ENCODE measurements at regions not wholly inside any gene's neighbourhood (a gene's known extent, or its start where the extent isn't known, plus 50 kb on each side); places are given as distances from the start of the nearest gene placed in this dataset.
"Not testable (repeated sequence)": the region's sequence is repeated elsewhere in the genome, so short reads cannot be mapped to it uniquely, and the experiment has no call there.

GRCh38 chrX:140249088-140249487 lies 255.8 kb downstream of the SOX3 start:
- no peaks in the 10 kb centered on the region for H3K9me3 ChIP-seq (ENCODE audit: control insufficient read depth, low read length)
- H3K4me3 ChIP-seq (ENCODE audit: extremely low read depth, insufficient read depth, low read length, poor library complexity, severe bottlenecking), result no peak overlapping the region
- no peaks in the 10 kb centered on the region for H3K4me1 ChIP-seq (ENCODE audit: control insufficient read depth, insufficient read depth, low read length, poor library complexity, severe bottlenecking)
- WGBS, 2 experiments (ENCODE audit: insufficient coverage in 2 of 2), result 58 to 61% methylated on average over 4 to 6 of the region's 8 CpGs
- H3K27ac ChIP-seq (ENCODE audit: low read depth, low read length, severe bottlenecking), result no peak overlapping the region
- H3K36me3 ChIP-seq (ENCODE audit: control insufficient read depth, insufficient read depth, low read length), result no peaks in the 10 kb centered on the region

GRCh38 chrX:140229191-140229590 lies 263.9 kb upstream of the CXorf66 start:
- Histone ChIP-seq H3K4me3 (ENCODE audit: extremely low read depth, insufficient read depth, low read length, poor library complexity, severe bottlenecking) (no peak overlapping the region), H3K4me1 (ENCODE audit: control insufficient read depth, insufficient read depth, low read length, poor library complexity, severe bottlenecking) (no peaks in the 10 kb centered on the region), H3K27ac (ENCODE audit: low read depth, low read length, severe bottlenecking) (no peak overlapping the region), H3K36me3 (ENCODE audit: control insufficient read depth, insufficient read depth, low read length) (no peaks in the 10 kb centered on the region), H3K9me3 (ENCODE audit: control insufficient read depth, low read length) (no peaks in the 10 kb centered on the region)
- 14% methylated on average over 1 of the region's 1 CpG; no CpG with 5 or more reads in 1 of the 2 experiments for WGBS, 2 experiments (ENCODE audit: insufficient coverage in 2 of 2)

- not testable (repeated sequence) for H3K27ac ChIP-seq (ENCODE audit: low read depth, low read length, severe bottlenecking); H3K4me1 ChIP-seq (ENCODE audit: control insufficient read depth, insufficient read depth, low read length, poor library complexity, severe bottlenecking); H3K9me3 ChIP-seq (ENCODE audit: control insufficient read depth, low read length); H3K36me3 ChIP-seq (ENCODE audit: control insufficient read depth, insufficient read depth, low read length); H3K4me3 ChIP-seq (ENCODE audit: extremely low read depth, insufficient read depth, low read length, poor library complexity, severe bottlenecking)
- no CpG with 5 or more reads among the region's 8 CpGs for WGBS, 2 experiments (ENCODE audit: insufficient coverage in 2 of 2)
Observed at GRCh38 chrX:140226037-140226436, 260.7 kb upstream of the CXorf66 start.

- no CpG with 5 or more reads among the region's 3 CpGs for WGBS, 2 experiments (ENCODE audit: insufficient coverage in 2 of 2)
- H3K36me3 ChIP-seq (ENCODE audit: control insufficient read depth, insufficient read depth, low read length); H3K9me3 ChIP-seq (ENCODE audit: control insufficient read depth, low read length); H3K4me1 ChIP-seq (ENCODE audit: control insufficient read depth, insufficient read depth, low read length, poor library complexity, severe bottlenecking); H3K27ac ChIP-seq (ENCODE audit: low read depth, low read length, severe bottlenecking); H3K4me3 ChIP-seq (ENCODE audit: extremely low read depth, insufficient read depth, low read length, poor library complexity, severe bottlenecking): not testable (repeated sequence)
Observed at GRCh38 chrX:140215894-140216293, 250.6 kb upstream of the CXorf66 start.

DNA sequence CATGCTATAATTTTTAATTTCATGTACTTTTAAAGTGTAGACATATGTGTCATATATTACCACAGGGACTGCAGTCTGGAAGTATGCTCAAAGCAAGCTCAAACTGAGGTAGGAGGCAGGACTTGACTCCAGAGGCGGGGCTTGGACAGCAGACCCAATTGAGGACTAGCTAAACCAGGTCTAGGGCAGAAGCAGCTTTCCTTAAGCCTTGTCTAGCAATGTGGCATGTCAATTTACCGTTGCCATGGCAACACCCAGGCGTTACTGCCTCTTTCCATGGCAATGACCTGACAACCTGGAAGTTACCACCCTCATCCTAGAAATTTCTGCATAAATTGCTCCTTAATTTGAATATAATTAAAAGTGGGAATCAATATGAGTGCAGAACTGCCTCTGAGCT lies 249.2 kb upstream of the CXorf66 start:
- WGBS, 2 experiments (ENCODE audit: insufficient coverage in 2 of 2), result no CpG with 5 or more reads among the region's 3 CpGs
- H3K27ac ChIP-seq (ENCODE audit: low read depth, low read length, severe bottlenecking); H3K36me3 ChIP-seq (ENCODE audit: control insufficient read depth, insufficient read depth, low read length); H3K4me3 ChIP-seq (ENCODE audit: extremely low read depth, insufficient read depth, low read length, poor library complexity, severe bottlenecking); H3K4me1 ChIP-seq (ENCODE audit: control insufficient read depth, insufficient read depth, low read length, poor library complexity, severe bottlenecking); H3K9me3 ChIP-seq (ENCODE audit: control insufficient read depth, low read length): not testable (repeated sequence)

- H3K4me1 ChIP-seq (ENCODE audit: control insufficient read depth, insufficient read depth, low read length, poor library complexity, severe bottlenecking), result no peaks in the 10 kb centered on the region
- H3K36me3 ChIP-seq (ENCODE audit: control insufficient read depth, insufficient read depth, low read length), result no peaks in the 10 kb centered on the region
- no peak overlapping the region for H3K27ac ChIP-seq (ENCODE audit: low read depth, low read length, severe bottlenecking)
- H3K4me3 ChIP-seq (ENCODE audit: extremely low read depth, insufficient read depth, low read length, poor library complexity, severe bottlenecking), result no peak overlapping the region
- WGBS, 2 experiments (ENCODE audit: insufficient coverage in 2 of 2), result 100% methylated on average over 1 of the region's 1 CpG
- H3K9me3 ChIP-seq (ENCODE audit: control insufficient read depth, low read length), result no peaks in the 10 kb centered on the region
Observed at GRCh38 chrX:140206657-140207056, 241.3 kb upstream of the CXorf66 start.

GRCh38 chrX:140190441-140191108 lies 225.3 kb upstream of the CXorf66 start:
- Histone ChIP-seq H3K4me1 (ENCODE audit: control insufficient read depth, insufficient read depth, low read length, poor library complexity, severe bottlenecking) (no peaks in the 10 kb centered on the region), H3K27ac (ENCODE audit: low read depth, low read length, severe bottlenecking) (no peak overlapping the region), H3K4me3 (ENCODE audit: extremely low read depth, insufficient read depth, low read length, poor library complexity, severe bottlenecking) (no peak overlapping the region), H3K9me3 (ENCODE audit: control insufficient read depth, low read length) (no peaks in the 10 kb centered on the region), H3K36me3 (ENCODE audit: control insufficient read depth, insufficient read depth, low read length) (no peaks in the 10 kb centered on the region)
- WGBS, 2 experiments (ENCODE audit: insufficient coverage in 2 of 2), result 65 to 97% methylated on average over 2 to 5 of the region's 8 CpGs

- Histone ChIP-seq H3K4me1 (ENCODE audit: control insufficient read depth, insufficient read depth, low read length, poor library complexity, severe bottlenecking) (no peaks in the 10 kb centered on the region), H3K36me3 (ENCODE audit: control insufficient read depth, insufficient read depth, low read length) (no peaks in the 10 kb centered on the region), H3K4me3 (ENCODE audit: extremely low read depth, insufficient read depth, low read length, poor library complexity, severe bottlenecking) (no peak overlapping the region), H3K27ac (ENCODE audit: low read depth, low read length, severe bottlenecking) (no peak overlapping the region), H3K9me3 (ENCODE audit: control insufficient read depth, low read length) (no peaks in the 10 kb centered on the region)
- no CpG with 5 or more reads among the region's 3 CpGs for WGBS, 2 experiments (ENCODE audit: insufficient coverage in 2 of 2)
Observed at GRCh38 chrX:140180585-140180984, 215.3 kb upstream of the CXorf66 start.

GRCh38 chrX:140177821-140178220 lies 212.5 kb upstream of the CXorf66 start:
- Histone ChIP-seq H3K36me3 (ENCODE audit: control insufficient read depth, insufficient read depth, low read length) (no peaks in the 10 kb centered on the region), H3K27ac (ENCODE audit: low read depth, low read length, severe bottlenecking) (no peak overlapping the region), H3K4me3 (ENCODE audit: extremely low read depth, insufficient read depth, low read length, poor library complexity, severe bottlenecking) (no peak overlapping the region), H3K9me3 (ENCODE audit: control insufficient read depth, low read length) (no peaks in the 10 kb centered on the region), H3K4me1 (ENCODE audit: control insufficient read depth, insufficient read depth, low read length, poor library complexity, severe bottlenecking) (no peaks in the 10 kb centered on the region)
- WGBS, 2 experiments (ENCODE audit: insufficient coverage in 2 of 2), result 60 to 86% methylated on average over 1 to 2 of the region's 3 CpGs

- no peaks in the 10 kb centered on the region for H3K36me3 ChIP-seq (ENCODE audit: control insufficient read depth, insufficient read depth, low read length)
- 80% methylated on average over 1 of the region's 2 CpGs; no CpG with 5 or more reads in 1 of the 2 experiments for WGBS, 2 experiments (ENCODE audit: insufficient coverage in 2 of 2)
- H3K4me1 ChIP-seq (ENCODE audit: control insufficient read depth, insufficient read depth, low read length, poor library complexity, severe bottlenecking), result no peaks in the 10 kb centered on the region
- no peaks in the 10 kb centered on the region for H3K9me3 ChIP-seq (ENCODE audit: control insufficient read depth, low read length)
- H3K27ac ChIP-seq (ENCODE audit: low read depth, low read length, severe bottlenecking), result no peak overlapping the region
- H3K4me3 ChIP-seq (ENCODE audit: extremely low read depth, insufficient read depth, low read length, poor library complexity, severe bottlenecking), result no peak overlapping the region
Observed at GRCh38 chrX:140172401-140172800, 207.1 kb upstream of the CXorf66 start.

GRCh38 chrX:140167551-140167950 lies 202.2 kb upstream of the CXorf66 start:
- H3K36me3 ChIP-seq (ENCODE audit: control insufficient read depth, insufficient read depth, low read length), result no peaks in the 10 kb centered on the region
- WGBS, 2 experiments (ENCODE audit: insufficient coverage in 2 of 2), result no CpG with 5 or more reads among the region's 2 CpGs
- H3K27ac ChIP-seq (ENCODE audit: low read depth, low read length, severe bottlenecking), result no peak overlapping the region
- no peak overlapping the region for H3K4me3 ChIP-seq (ENCODE audit: extremely low read depth, insufficient read depth, low read length, poor library complexity, severe bottlenecking)
- no peaks in the 10 kb centered on the region for H3K9me3 ChIP-seq (ENCODE audit: control insufficient read depth, low read length)
- no peaks in the 10 kb centered on the region for H3K4me1 ChIP-seq (ENCODE audit: control insufficient read depth, insufficient read depth, low read length, poor library complexity, severe bottlenecking)
